ENCODE measurements at regions not wholly inside any gene's neighbourhood (a gene's known extent, or its start where the extent isn't known, plus 50 kb on each side); places are given as distances from the start of the nearest gene placed in this dataset.

GRCh38 chr13:59441596-59442280 is 722.0 kb downstream of the DIAPH3 start:
- TF ChIP-seq EP300 (IDR thresholded peaks at IDR 0.05) = no peak
- no peak for TF ChIP-seq POLR2A (IDR thresholded peaks at IDR 0.05)
- TF ChIP-seq CTCF (IDR thresholded peaks at IDR 0.05) = no peak
- no peak for TF ChIP-seq POLR2AphosphoS5 (IDR thresholded peaks at IDR 0.05)

Data from upper lobe of left lung (tissue), 4 donors.